Cardiac septum (tissue), 1 donor: ENCODE measurements at regions not wholly inside any gene's neighbourhood (a gene's known extent, or its start where the extent isn't known, plus 50 kb on each side); places are given as distances from the start of the nearest gene placed in this dataset.

Experiments used
- DNase-seq: peaks from one replicate; pipeline ENCODE4 v3.0.0-alpha.2; 2020; ENCODE audit warnings: low spot score
- intact Hi-C: fragments of 100-400 bp; cut with DNase I; formaldehyde crosslinking; loops from one replicate; pipeline ENCODE4 v1.14.0; 2022
- donor health status: DM: no; HTN: no; CAD: no.

GRCh38 chr4:130600706-130601105 lies 1504.8 kb downstream of the C4orf33 start:
- no peak for DNase-seq
- intact Hi-C loops, result no loop called here

DNA sequence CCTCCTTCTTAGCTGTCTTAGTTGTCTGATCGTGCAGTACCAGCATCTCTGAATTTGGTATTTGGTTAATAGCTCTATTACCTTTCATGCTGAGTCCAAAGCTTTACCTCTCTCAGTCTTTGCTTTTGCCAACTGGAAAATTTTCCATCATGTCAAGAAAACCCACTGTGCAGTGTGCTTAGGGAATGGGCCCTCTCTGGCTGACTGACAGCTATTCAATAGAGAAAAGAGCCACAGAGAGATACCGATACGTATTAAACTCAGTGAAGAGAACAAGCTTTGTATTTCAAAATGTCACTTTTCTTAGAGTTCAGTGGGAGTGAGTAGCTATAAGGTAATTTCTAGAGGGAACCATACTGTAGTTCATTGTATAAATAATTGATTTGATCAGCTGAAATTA lies 1507.1 kb downstream of the C4orf33 start:
- intact Hi-C loops, result no loop called here
- no peak for DNase-seq

- DNase-seq, result no peak
- intact Hi-C loops, result no loop called here
These were observed 1512.2 kb downstream of the C4orf33 start for GRCh38 chr4:130608121-130608520.

GRCh38 chr4:130628531-130628930 lies 1532.6 kb downstream of the C4orf33 start:
- intact Hi-C loops, result no loop called here
- DNase-seq, result no peak

DNA sequence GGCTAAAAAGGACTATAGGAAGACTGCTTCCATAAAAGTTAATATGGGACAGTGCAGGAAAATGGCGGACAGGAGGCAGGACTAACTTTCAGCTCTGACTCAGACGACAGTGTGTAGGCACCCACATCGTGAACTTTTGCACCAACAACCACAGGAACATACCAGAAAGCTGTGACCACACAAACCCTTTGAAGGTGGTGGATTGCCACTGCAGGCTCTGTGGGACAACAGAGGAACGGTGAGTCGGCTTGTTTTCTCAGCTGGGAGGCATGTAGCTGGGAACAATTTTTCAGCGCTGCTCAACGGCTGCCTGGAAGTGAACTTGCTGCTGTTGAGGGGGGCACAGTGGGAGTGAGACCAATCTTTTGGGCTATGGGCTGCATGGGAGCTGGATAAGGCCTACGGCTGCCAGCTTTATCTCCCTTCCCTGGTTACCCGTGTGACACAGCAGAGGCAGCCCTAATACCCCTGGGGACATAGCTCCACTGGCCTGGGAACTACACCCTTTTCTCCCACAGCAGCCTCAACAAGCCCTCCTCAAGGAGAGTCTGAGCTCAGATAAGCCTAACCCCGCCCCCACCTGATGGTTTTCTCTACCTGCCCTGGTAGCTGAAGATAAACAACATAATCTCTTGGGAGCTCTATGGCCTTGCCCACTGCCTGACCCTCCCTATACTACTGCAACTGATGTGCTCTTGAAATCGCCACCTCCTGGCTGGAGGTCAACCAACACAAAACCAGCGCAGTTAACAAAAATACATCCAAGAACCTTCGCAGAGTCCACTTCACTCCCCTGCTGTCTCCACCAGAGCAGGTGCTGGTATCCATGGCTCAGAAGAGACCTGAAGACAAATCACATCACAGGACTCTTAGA lies 1537.0 kb downstream of the C4orf33 start:
- no peak for DNase-seq
- intact Hi-C loops, result no loop called here

DNA sequence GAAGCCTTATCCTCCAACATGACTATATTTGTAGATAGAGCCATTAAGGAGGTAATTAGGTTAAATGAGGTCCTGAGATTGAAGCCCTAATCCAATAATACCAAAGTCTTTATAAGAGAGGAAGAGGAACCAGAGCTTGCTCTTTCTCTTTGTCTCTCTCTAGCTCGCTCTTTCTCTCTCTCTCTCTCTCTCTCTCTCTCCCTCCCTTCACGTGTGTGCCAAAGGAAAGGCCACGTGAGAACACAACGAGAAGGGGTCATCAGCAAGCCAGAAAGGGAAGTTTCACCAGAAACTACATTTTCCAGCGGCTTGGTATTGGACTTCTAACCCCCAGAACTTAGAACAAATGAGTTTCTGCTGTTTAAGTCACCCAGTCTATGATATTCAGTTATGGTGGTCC lies 1540.5 kb downstream of the C4orf33 start:
- DNase-seq, result no peak
- intact Hi-C loops, result no loop called here

DNA sequence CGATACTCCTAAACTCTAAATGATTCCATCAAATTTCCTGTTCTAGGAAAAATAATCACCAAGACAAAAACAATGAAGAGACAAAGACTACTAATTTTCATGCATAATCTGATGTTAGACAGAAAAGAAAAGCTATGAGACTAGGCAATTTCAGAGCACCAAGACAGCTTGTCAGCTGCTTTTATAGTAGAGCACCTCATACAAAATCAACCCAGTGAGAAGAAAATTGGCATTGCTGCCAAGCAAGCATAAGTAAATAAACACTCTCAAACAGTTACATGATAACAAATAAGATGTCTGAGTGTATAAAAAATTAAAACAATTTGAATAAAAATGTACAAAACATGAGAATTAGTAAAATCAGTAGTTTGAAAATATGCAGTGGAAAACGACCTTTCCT lies 1544.6 kb downstream of the C4orf33 start:
- intact Hi-C loops, result no loop called here
- no peak for DNase-seq

DNA sequence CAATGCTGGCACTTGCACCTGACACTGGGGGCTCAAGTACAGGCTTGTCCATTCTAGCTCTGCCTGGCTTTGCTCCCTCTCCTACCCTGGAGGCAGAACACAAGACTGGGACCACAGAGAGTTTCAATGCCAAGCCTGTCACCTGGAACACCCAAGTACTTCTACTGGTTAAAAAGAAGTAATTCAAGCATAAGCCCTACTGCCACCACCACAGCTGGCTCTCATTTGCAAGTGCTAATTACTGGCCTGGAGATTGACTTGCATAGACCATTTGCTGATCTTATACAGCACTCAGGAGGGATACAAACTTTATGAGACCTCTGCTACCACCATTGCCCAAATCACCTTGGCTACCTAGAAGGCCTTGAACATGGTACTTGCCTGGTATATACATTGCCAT lies 1550.9 kb downstream of the C4orf33 start:
- intact Hi-C loops, result no loop called here
- DNase-seq, result no peak

- DNase-seq, result no peak
- intact Hi-C loops, result no loop called here
These were observed 1552.6 kb downstream of the C4orf33 start for GRCh38 chr4:130648570-130648969.

DNA sequence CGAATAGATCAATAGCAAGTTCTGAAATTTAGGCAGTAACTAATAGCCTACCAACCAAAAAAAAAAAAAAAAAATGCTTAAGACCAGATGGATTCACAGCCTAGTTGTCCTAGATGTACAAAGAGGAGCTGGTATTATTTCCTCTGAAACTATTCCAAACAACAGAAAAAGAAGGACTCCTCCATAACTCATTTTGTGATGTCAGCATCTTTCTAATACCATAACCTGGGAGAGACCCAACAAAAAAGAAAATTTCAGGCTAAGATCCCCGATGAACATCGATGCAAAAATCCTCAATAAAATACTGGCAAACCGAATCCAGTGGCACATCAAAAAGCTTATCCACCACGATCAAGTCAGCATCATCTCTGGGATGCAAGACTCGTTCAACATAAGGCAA lies 1557.9 kb downstream of the C4orf33 start:
- no peak for DNase-seq
- intact Hi-C loops, result no loop called here

GRCh38 chr4:130659320-130659719 lies 1563.4 kb downstream of the C4orf33 start:
- intact Hi-C loops, result no loop called here
- DNase-seq, result no peak

DNA sequence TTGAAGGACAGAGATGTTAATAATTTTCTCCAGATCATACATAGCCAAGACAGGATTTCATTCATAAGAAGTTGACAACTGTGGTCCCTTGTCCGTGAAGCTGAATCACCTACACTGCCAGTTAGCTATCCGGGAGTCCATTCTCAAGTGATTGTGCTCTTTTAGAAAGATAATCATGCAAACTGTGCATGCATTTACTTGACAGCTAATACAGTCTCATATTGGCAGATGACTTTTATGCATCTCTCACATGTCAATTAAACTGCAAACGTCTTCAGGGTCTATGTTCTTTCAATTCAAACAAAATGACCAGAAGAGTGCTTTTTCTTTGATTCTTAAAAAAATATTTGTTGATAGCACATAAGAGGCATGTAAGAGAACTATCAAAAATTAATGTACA lies 1572.9 kb downstream of the C4orf33 start:
- intact Hi-C loops, result no loop called here
- DNase-seq, result no peak

DNA sequence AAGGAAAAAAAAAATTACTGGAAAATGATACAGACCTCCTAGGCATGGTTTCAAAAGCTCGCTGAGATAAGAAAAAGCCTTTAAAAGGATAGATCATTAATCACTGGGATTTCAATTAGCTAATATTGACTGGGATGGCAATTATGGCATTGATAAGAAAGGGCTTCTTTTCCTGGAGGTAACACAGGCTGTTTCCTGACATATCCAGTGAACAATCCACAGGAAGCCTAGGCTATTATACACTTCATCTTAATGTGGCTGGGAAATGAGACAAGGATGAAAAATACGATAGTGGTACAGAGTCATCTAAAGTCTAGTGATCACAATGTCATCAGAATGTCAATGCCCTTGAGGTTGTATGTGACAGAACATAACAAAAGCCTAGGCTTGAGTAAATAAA lies 1579.3 kb downstream of the C4orf33 start:
- intact Hi-C loops, result no loop called here
- no peak for DNase-seq

DNA sequence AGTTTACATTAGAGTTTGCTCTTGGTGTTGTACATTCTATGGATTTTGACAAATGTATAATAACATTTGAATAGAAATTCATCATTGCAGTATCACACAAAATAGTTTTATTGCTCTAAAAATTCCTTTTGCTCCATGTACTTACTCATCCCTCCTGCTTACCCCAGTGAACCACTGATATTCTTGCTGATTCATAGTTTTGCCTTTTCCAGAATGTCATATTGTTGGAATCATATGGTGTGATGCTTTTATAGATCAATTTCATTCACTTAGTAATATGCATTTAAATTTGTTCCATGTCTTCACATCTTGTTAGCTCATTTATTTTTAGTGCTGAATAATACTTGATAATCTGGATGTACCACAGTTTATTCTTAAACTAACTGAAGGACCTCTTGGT lies 1593.2 kb downstream of the C4orf33 start:
- intact Hi-C loops, result no loop called here
- DNase-seq, result no peak

GRCh38 chr4:130698251-130698650 lies 1602.3 kb downstream of the C4orf33 start:
- DNase-seq, result no peak
- intact Hi-C loops, result no loop called here

DNA sequence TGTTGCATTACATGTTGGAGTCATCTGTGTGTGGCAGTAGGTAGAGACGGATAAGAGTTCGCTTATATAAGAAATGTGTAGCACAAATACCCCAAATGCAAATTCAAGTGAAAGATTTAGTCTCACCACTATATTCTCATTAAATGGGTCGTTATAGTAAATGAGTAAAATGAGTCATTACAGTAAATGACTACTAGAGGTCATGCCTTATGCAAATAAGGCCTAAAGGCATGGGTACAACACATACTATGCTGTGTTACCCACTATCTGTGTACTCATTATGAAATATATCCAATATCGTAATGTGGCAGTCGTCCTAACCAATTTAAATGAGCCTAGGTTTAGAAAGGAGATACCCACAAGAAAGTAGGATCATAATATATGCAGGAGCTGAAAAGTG lies 1603.1 kb downstream of the C4orf33 start:
- intact Hi-C loops, result no loop called here
- no peak for DNase-seq

DNA sequence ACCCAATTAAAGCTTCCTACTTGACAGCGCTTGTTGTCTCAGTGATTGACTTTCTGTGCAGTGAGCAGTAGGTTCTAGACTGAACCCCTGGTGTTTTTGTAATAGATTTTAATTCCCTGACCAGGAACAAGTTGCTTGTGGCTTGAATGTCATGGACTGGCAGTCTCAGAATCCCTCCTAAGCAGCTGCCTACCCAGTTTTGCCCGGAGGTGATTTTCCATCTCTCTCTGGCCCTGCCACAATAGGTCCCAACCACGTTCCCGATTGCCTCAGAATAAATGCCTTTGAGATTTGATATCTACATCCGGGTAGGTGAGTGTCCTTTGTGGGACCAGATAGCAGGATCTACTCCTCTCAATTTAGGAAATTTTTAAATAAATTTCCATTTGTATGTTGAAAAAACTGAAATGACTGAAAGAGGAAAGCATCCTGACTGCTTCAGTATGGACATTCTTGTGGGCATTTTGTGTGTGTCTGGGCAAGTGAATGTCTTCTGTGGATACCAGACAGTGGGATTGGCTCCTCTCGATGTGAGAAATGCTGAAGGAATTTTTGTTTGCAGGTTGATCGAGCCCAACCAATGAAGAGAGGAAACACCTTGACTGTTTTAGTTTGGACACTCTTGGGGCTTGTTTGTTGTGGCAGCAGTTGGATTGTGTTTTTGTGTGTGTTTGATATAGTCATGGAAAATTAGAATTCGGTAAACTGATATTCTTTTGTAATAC lies 1607.4 kb downstream of the C4orf33 start:
- intact Hi-C loops, result no loop called here
- DNase-seq, result no peak

GRCh38 chr4:130705023-130705422 lies 1609.1 kb downstream of the C4orf33 start:
- intact Hi-C loops, result no loop called here
- no peak for DNase-seq

- intact Hi-C loops, result no loop called here
- DNase-seq, result no peak
These were observed 1616.1 kb downstream of the C4orf33 start for GRCh38 chr4:130712038-130712437.

- intact Hi-C loops, result no loop called here
- DNase-seq, result no peak
These were observed 1618.1 kb downstream of the C4orf33 start for GRCh38 chr4:130714006-130714405.

DNA sequence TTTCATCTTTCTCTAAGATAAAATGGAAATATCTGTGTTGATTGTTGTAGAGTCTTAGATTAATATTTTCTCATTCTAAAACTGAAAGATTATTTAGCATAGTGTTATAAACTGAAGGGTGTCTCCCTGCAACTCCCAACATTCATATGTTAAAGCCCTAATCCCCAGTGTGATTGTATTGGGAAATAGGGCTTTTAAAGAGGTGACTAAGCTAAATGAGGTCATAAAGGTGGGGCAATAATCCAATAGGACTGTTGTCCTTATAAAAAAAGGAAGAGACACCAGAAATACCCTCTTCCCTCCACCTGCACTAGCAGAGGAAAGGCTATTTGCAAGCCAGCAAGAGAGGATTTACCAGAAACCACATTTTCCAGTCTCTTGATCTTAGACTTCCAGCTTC lies 1626.4 kb downstream of the C4orf33 start:
- intact Hi-C loops, result no loop called here
- DNase-seq, result no peak
